HG02885 (cell line): ENCODE measurements at regions not wholly inside any gene's neighbourhood (a gene's known extent, or its start where the extent isn't known, plus 50 kb on each side); places are given as distances from the start of the nearest gene placed in this dataset.

Experiments
- ATAC-seq: cut with Tn5 transposase; IDR thresholded peaks from one replicate; pipeline ENCODE4 v1.9.1; 2021; ENCODE audit warnings: mild to moderate bottlenecking; ENCODE audit not compliant: unreplicated experiment, poor library complexity

GRCh38 chr20:23255716-23256385 lies 94.7 kb upstream of the NXT1 start:
- no peak for ATAC-seq

GRCh38 chr20:23255106-23255505 lies 95.5 kb upstream of the NXT1 start:
- no peak for ATAC-seq

GRCh38 chr20:23254505-23254904 lies 96.1 kb upstream of the NXT1 start:
- no peak for ATAC-seq

- ATAC-seq: no peak
Measured at GRCh38 chr20:23254034-23254433, 96.6 kb upstream of the NXT1 start.

GRCh38 chr20:23253524-23253923 lies 97.1 kb upstream of the NXT1 start:
- ATAC-seq: no peak

- ATAC-seq: no peak
Measured at GRCh38 chr20:23251779-23252178, 98.8 kb upstream of the NXT1 start.

- no peak for ATAC-seq
Measured at GRCh38 chr20:23249541-23249940, 101.0 kb upstream of the NXT1 start.

- no peak for ATAC-seq
Measured at GRCh38 chr20:23248461-23248882, 102.1 kb upstream of the NXT1 start.

- peak; percentile 49 for ATAC-seq
Measured at GRCh38 chr20:23246717-23247664, 103.6 kb upstream of the NXT1 start.

GRCh38 chr20:23245553-23246181 lies 104.9 kb upstream of the NXT1 start:
- ATAC-seq: peak; percentile 93

- peak; percentile 13 for ATAC-seq
Measured at GRCh38 chr20:23244916-23245552, 105.6 kb upstream of the NXT1 start.

- no peak for ATAC-seq
Measured at GRCh38 chr20:23244156-23244915, 106.3 kb upstream of the NXT1 start.

GRCh38 chr20:23243791-23244155 lies 106.8 kb upstream of the NXT1 start:
- no peak for ATAC-seq

GRCh38 chr20:23242556-23243180 lies 107.9 kb upstream of the NXT1 start:
- ATAC-seq: no peak

GRCh38 chr20:23242104-23242503 lies 108.5 kb upstream of the NXT1 start:
- ATAC-seq: no peak

- no peak for ATAC-seq
Measured at GRCh38 chr20:23241416-23241815, 109.2 kb upstream of the NXT1 start.

- no peak for ATAC-seq
Measured at GRCh38 chr20:23240519-23240918, 110.1 kb upstream of the NXT1 start.

GRCh38 chr20:23237201-23237600 lies 113.4 kb upstream of the NXT1 start:
- no peak for ATAC-seq

GRCh38 chr20:23235173-23236027 lies 115.2 kb upstream of the NXT1 start:
- ATAC-seq: peak; percentile 62
